OCI-LY1 (cell line): ENCODE measurements at regions not wholly inside any gene's neighbourhood (a gene's known extent, or its start where the extent isn't known, plus 50 kb on each side); places are given as distances from the start of the nearest gene placed in this dataset.

Experiments used
- H2AFZ ChIP-seq: fragments of 200-600 bp; sonication (generic), shearing (Covaris generic); 2 replicates; pipeline ENCODE4 v1.6.0; 2014; ENCODE audit warnings: antibody characterized with exemption, mild to moderate bottlenecking, low read length
- H3F3A ChIP-seq: fragments of 200-600 bp; sonication (generic), shearing (Covaris generic); 2 replicates; pipeline ENCODE4 v1.6.0; 2014; ENCODE audit warnings: mild to moderate bottlenecking, antibody characterized with exemption, low read length, moderate library complexity; ENCODE audit not compliant: insufficient read depth
- H3K27ac ChIP-seq: fragments of 200-600 bp; sonication (generic); 2 replicates; pipeline ENCODE4 v1.5.1; 2014; ENCODE audit warnings: low read length, mixed run types, mild to moderate bottlenecking, low read depth; ENCODE audit not compliant: poor library complexity, severe bottlenecking
- H3K27me3 ChIP-seq: fragments of 200-600 bp; sonication (generic); 2 replicates; pipeline ENCODE4 v1.6.0; 2014; ENCODE audit warnings: antibody characterized with exemption, mild to moderate bottlenecking, low read length, moderate library complexity; ENCODE audit not compliant: insufficient read depth
- H3K36me3 ChIP-seq: fragments of 200-600 bp; sonication (generic); 2 replicates; pipeline ENCODE4 v1.6.1; 2014; ENCODE audit warnings: mild to moderate bottlenecking, antibody characterized with exemption, low read length, moderate library complexity, mixed read lengths; ENCODE audit not compliant: insufficient read depth
- H3K4me1 ChIP-seq: fragments of 200-600 bp; sonication (generic); 2 replicates; pipeline ENCODE4 v1.5.1; 2014; ENCODE audit warnings: mild to moderate bottlenecking, low read length, moderate library complexity; ENCODE audit not compliant: insufficient read depth, severe bottlenecking
- H3K4me2 ChIP-seq: fragments of 200-600 bp; sonication (generic), shearing (Covaris generic); 2 replicates; pipeline ENCODE4 v1.6.1; 2014; ENCODE audit warnings: low read length
- H3K4me3 ChIP-seq: fragments of 200-600 bp; sonication (generic); 2 replicates; pipeline ENCODE4 v1.5.1; 2014; ENCODE audit warnings: low read length, low read depth, mild to moderate bottlenecking, mixed read lengths; ENCODE audit not compliant: poor library complexity, severe bottlenecking
- H3K79me2 ChIP-seq: fragments of 200-600 bp; shearing (Covaris generic); 2 replicates; pipeline ENCODE4 v1.6.1; 2016; ENCODE audit warnings: mixed run types, low read length, mixed read lengths; ENCODE audit not compliant: insufficient read depth
- H3K9ac ChIP-seq: fragments of 200-600 bp; sonication (generic), shearing (Covaris generic); 2 replicates; pipeline ENCODE4 v1.6.1; 2014; ENCODE audit warnings: mild to moderate bottlenecking, low read length, mixed read lengths
- H3K9me2 ChIP-seq: fragments of 200-600 bp; sonication (generic), shearing (Covaris generic); 2 replicates; pipeline ENCODE4 v1.6.1; 2014; ENCODE audit warnings: low read depth, mild to moderate bottlenecking, low read length, mixed read lengths
- H3K9me3 ChIP-seq: fragments of 200-600 bp; shearing (Covaris generic); 2 replicates; pipeline ENCODE4 v1.6.1; 2014; ENCODE audit warnings: low read length, mixed read lengths
- H4K20me1 ChIP-seq: fragments of 200-600 bp; sonication (generic), shearing (Covaris generic); 2 replicates; pipeline ENCODE4 v1.6.0; 2016; ENCODE audit warnings: mild to moderate bottlenecking, low read length; ENCODE audit not compliant: insufficient read depth
- EZH2 ChIP-seq: fragments of 200-600 bp; sonication (generic), shearing (Covaris generic); IDR thresholded peaks from 2 replicates; pipeline ENCODE4 v1.8.0; 2017; ENCODE audit warnings: borderline replicate concordance, mixed run types, mild to moderate bottlenecking, antibody characterized with exemption, low read length, moderate library complexity, mixed read lengths
- TF ChIP-seq, protein P1 (sequence below): fragments of 200-600 bp; sonication (generic), shearing (Covaris generic); IDR thresholded peaks from 2 replicates; pipeline ENCODE4 v1.5.1; 2017; ENCODE audit warnings: mild to moderate bottlenecking, antibody characterized with exemption, low read length, moderate library complexity, mixed read lengths

GRCh38 chr20:10915815-10916214, 242.0 kb upstream of the JAG1 start:
- no peaks in the 10 kb centered on the region for H3F3A ChIP-seq
- no peaks in the 10 kb centered on the region for H3K79me2 ChIP-seq
- no peak for TF ChIP-seq EZH2
- TF ChIP-seq, protein P1, sequence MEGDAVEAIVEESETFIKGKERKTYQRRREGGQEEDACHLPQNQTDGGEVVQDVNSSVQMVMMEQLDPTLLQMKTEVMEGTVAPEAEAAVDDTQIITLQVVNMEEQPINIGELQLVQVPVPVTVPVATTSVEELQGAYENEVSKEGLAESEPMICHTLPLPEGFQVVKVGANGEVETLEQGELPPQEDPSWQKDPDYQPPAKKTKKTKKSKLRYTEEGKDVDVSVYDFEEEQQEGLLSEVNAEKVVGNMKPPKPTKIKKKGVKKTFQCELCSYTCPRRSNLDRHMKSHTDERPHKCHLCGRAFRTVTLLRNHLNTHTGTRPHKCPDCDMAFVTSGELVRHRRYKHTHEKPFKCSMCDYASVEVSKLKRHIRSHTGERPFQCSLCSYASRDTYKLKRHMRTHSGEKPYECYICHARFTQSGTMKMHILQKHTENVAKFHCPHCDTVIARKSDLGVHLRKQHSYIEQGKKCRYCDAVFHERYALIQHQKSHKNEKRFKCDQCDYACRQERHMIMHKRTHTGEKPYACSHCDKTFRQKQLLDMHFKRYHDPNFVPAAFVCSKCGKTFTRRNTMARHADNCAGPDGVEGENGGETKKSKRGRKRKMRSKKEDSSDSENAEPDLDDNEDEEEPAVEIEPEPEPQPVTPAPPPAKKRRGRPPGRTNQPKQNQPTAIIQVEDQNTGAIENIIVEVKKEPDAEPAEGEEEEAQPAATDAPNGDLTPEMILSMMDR = no peak
- no peak overlapping the region for H3K4me2 ChIP-seq
- H3K36me3 ChIP-seq = no peaks in the 10 kb centered on the region
- H2AFZ ChIP-seq = no peak overlapping the region
- H3K27ac ChIP-seq = no peak overlapping the region
- H3K4me1 ChIP-seq = no peaks in the 10 kb centered on the region
- no peaks in the 10 kb centered on the region for H3K27me3 ChIP-seq
- H3K9ac ChIP-seq = no peak overlapping the region
- no peaks in the 10 kb centered on the region for H3K9me3 ChIP-seq
- H3K9me2 ChIP-seq = no peaks in the 10 kb centered on the region; the same call in 1 of the 2 replicates
- no peaks in the 10 kb centered on the region for H4K20me1 ChIP-seq
- no peak overlapping the region for H3K4me3 ChIP-seq

DNA sequence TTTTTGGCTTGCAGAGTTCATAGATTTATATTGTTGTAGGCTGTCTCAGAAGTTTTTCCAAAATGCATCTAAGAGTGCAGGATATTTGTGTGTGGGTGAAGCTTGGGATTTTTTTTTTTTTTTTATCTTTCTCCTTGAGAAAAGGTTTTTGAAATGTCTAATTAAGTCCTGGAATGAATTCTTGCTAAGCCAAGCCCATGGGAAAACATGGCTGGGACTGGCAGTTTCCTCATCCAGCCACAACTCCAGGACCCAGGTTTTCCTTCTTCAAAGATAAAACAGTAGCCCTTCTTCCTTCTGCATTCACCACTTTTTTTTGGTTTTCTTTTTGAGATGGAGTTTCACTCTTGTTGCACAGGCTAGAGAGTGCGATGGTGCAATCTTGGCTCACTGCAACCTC, 242.5 kb upstream of the JAG1 start:
- no peaks in the 10 kb centered on the region for H3F3A ChIP-seq
- no peak for TF ChIP-seq EZH2
- TF ChIP-seq, protein P1 = no peak

DNA sequence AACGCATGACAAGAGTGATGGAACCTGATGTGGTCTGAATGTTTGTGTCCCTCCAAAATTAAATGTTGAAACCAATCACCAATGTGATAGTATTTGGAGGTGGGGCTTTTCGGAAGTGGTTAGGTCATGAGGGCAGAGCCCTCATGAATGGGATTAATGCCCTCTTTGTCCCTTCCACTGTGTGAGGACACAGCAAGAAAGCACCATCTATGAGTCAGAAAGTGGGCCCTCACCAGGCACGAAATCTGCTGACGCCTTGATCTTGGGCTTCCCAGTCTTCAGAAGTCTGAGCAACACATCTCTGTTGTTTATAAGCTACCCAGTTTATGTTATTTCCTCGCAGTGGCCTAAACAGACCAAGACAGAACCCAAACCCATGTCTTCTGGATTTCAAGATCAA, 244.0 kb upstream of the JAG1 start:
- Histone ChIP-seq H3K9ac (no peak overlapping the region), H3K4me2 (no peak overlapping the region), H4K20me1 (no peaks in the 10 kb centered on the region), H3K27ac (no peak overlapping the region), H3F3A (no peaks in the 10 kb centered on the region), H3K9me2 (no peaks in the 10 kb centered on the region; the same call in 1 of the 2 replicates), H2AFZ (no peak overlapping the region), H3K4me1 (no peaks in the 10 kb centered on the region), H3K36me3 (no peaks in the 10 kb centered on the region), H3K4me3 (no peak overlapping the region), H3K79me2 (no peaks in the 10 kb centered on the region), H3K9me3 (no peaks in the 10 kb centered on the region), H3K27me3 (no peaks in the 10 kb centered on the region)
- TF ChIP-seq, protein P1 = no peak
- no peak for TF ChIP-seq EZH2

More for the DNA sequence above, 242.5 kb upstream of the JAG1 start:
- Histone ChIP-seq H3K4me2 (no peak overlapping the region), H2AFZ (no peak overlapping the region), H3K9me3 (no peaks in the 10 kb centered on the region), H3K79me2 (no peaks in the 10 kb centered on the region), H3K27me3 (no peaks in the 10 kb centered on the region), H3K9ac (no peak overlapping the region), H3K9me2 (no peaks in the 10 kb centered on the region; the same call in 1 of the 2 replicates), H3K4me1 (no peaks in the 10 kb centered on the region), H3K27ac (no peak overlapping the region), H4K20me1 (no peaks in the 10 kb centered on the region), H3K4me3 (no peak overlapping the region), H3K36me3 (no peaks in the 10 kb centered on the region)
